ENCODE measurements at regions not wholly inside any gene's neighbourhood (a gene's known extent, or its start where the extent isn't known, plus 50 kb on each side); places are given as distances from the start of the nearest gene placed in this dataset.

DNA sequence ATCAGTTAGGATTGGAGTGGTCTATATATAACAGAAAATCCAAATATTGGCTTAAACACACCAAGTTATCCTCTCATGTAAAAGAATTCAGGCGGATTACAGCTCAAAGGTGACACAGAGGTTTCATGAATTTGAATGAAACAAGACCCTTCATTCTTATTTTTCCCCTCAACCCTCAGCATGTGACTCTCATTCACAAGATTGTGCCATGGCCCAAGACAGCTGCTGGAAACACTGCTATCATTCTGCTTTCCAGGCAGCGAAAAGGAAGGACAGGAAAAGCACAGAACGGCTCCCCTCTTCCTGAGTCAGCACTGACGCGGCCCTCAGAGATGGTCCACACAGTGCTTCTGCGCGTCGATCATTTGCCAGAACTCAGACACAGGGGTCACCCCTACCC, 891.0 kb upstream of the FRG1 start:
- Histone ChIP-seq H3K27ac (no peak overlapping the region), H3K36me3 (no peaks in the 10 kb centered on the region), H3K9me3 (no peaks in the 10 kb centered on the region), H3K27me3 (no peaks in the 10 kb centered on the region), H3K4me3 (no peak overlapping the region), H3K4me1 (ENCODE audit: insufficient read depth) (peaks cover 3% of the 10 kb centered on the region)
- TF ChIP-seq POLR2A (IDR thresholded peaks at IDR 0.05) (no peak), EP300 (IDR thresholded peaks at IDR 0.05) (no peak)
- TF ChIP-seq, protein P1, sequence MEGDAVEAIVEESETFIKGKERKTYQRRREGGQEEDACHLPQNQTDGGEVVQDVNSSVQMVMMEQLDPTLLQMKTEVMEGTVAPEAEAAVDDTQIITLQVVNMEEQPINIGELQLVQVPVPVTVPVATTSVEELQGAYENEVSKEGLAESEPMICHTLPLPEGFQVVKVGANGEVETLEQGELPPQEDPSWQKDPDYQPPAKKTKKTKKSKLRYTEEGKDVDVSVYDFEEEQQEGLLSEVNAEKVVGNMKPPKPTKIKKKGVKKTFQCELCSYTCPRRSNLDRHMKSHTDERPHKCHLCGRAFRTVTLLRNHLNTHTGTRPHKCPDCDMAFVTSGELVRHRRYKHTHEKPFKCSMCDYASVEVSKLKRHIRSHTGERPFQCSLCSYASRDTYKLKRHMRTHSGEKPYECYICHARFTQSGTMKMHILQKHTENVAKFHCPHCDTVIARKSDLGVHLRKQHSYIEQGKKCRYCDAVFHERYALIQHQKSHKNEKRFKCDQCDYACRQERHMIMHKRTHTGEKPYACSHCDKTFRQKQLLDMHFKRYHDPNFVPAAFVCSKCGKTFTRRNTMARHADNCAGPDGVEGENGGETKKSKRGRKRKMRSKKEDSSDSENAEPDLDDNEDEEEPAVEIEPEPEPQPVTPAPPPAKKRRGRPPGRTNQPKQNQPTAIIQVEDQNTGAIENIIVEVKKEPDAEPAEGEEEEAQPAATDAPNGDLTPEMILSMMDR (IDR thresholded peaks at IDR 0.05) = no peak
- intact Hi-C loops (cut with DNase I) = no loop called here
- WGBS, 3 donors = 80 to 87% (median 87%) methylated on average over 8 of the region's 8 CpGs
- no peak for DNase-seq

DNA sequence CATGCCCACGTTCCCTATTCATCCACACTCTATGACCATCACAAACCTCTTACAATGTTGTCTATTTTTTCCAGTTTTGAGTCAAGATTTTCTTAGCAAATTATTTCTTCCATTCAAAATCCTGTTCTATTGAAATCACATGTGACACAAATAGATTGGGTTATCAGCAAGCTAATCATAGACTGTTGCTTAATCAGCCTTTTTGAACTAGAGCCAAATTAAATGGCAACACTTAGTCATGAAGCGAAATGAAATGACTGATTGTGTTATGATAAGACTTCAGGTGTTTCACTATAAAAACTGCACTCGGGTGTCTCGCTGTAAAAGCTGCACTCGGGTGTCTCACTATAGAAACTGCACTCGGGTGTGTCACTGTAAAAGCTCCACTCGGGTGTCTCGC, 890.0 kb upstream of the FRG1 start:
- WGBS, 3 donors = 71 to 86% (median 82%) methylated on average over 8 of the region's 8 CpGs
- Histone ChIP-seq H3K27ac (no peak overlapping the region), H3K27me3 (no peaks in the 10 kb centered on the region), H3K36me3 (no peaks in the 10 kb centered on the region), H3K4me1 (ENCODE audit: insufficient read depth) (peaks cover 3% of the 10 kb centered on the region), H3K4me3 (no peak overlapping the region), H3K9me3 (no peaks in the 10 kb centered on the region)
- TF ChIP-seq EP300 (IDR thresholded peaks at IDR 0.05) = no peak
- TF ChIP-seq, protein P1 (IDR thresholded peaks at IDR 0.05) = no peak
- TF ChIP-seq POLR2A (IDR thresholded peaks at IDR 0.05) = no peak
- no peak for DNase-seq
- intact Hi-C loops (cut with DNase I) = no loop called here

DNA sequence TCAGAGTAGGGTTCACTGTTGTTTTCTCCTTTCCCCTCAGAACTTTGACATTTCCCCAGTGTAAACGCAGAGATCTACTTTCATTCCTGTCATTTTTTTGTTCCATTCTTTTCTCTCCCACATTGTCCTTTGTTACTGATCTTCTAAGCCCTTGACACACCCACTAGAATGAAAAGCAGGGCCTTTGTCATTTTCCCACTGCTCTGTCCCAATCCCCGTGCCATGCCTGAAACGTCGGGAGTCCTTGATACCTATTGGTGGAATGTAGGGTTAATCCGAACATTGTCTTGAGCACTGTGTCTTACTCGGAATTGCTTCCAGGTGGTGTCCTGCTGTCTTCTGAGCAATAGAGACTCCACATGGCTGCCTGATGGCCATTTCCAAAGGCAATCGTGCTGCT, 887.1 kb upstream of the FRG1 start:
- 78% methylated on average over 7 of the region's 7 CpGs for WGBS, 3 donors
- no peak overlapping the region for H3K4me3 ChIP-seq
- TF ChIP-seq, protein P1 (IDR thresholded peaks at IDR 0.05) = no peak
- TF ChIP-seq POLR2A (IDR thresholded peaks at IDR 0.05) = no peak
- TF ChIP-seq EP300 (IDR thresholded peaks at IDR 0.05) = no peak
- no peaks in the 10 kb centered on the region for H3K9me3 ChIP-seq
- no peak overlapping the region for H3K27ac ChIP-seq
- H3K36me3 ChIP-seq = no peaks in the 10 kb centered on the region
- H3K27me3 ChIP-seq = no peaks in the 10 kb centered on the region
- intact Hi-C loops (cut with DNase I) = no loop called here
- DNase-seq = no peak
- H3K4me1 ChIP-seq (ENCODE audit: insufficient read depth) = no peaks in the 10 kb centered on the region

DNA sequence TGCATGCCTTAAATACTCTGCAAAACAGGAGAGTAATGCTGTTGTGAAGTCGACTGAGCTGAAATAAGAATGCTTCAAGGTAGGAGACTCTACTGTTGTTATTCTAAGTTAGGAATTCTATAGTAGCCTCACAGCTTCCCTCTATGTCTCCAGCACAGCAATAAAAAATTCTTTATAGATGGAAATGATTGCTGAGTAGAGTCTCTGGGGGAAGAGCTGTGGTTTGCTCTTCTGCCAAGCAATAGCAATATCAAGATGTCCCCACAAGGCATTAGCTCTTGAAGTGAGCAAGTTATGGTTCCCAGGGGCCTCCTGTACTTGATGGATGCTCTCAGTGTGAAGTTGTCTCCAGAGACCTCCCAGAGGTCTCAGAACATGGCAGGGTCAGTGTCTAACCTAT, 880.6 kb upstream of the FRG1 start:
- no peaks in the 10 kb centered on the region for H3K9me3 ChIP-seq
- 31 to 57% (median 56%) methylated on average over 1 of the region's 1 CpG for WGBS, 3 donors
- DNase-seq = no peak
- TF ChIP-seq EP300 (IDR thresholded peaks at IDR 0.05) = no peak
- TF ChIP-seq, protein P1 (IDR thresholded peaks at IDR 0.05) = no peak
- H3K27me3 ChIP-seq = no peaks in the 10 kb centered on the region
- no peak overlapping the region for H3K4me3 ChIP-seq
- no peaks in the 10 kb centered on the region for H3K4me1 ChIP-seq (ENCODE audit: insufficient read depth)
- intact Hi-C loops (cut with DNase I) = no loop called here
- H3K27ac ChIP-seq = no peak overlapping the region
- no peaks in the 10 kb centered on the region for H3K36me3 ChIP-seq
